Uterus (tissue), 3 donors: ENCODE measurements at regions not wholly inside any gene's neighbourhood (a gene's known extent, or its start where the extent isn't known, plus 50 kb on each side); places are given as distances from the start of the nearest gene placed in this dataset.

ENCODE experiments used
- DNase-seq, 2 donors: peaks; one replicate each; pipeline ENCODE4 v3.0.0-alpha.2; 2019 to 2020
- H3K27ac ChIP-seq, 2 donors: fragments of 200-600 bp; sonication (generic); 1 replicate in 1 of 2; 2 replicates in 1 of 2; pipeline ENCODE4 v1.5.1; 2016 to 2018
- H3K27me3 ChIP-seq, 2 donors: fragments of 200-600 bp; sonication (generic); one replicate each; pipeline ENCODE4 v1.5.1; 2018 to 2019; ENCODE audit warnings: control low read depth in 1 of 2
- H3K36me3 ChIP-seq, 2 donors: fragments of 200-600 bp; sonication (generic); one replicate each; pipeline ENCODE4 v1.5.1; 2019; ENCODE audit warnings: control low read depth in 1 of 2
- H3K4me1 ChIP-seq, 2 donors: fragments of 200-600 bp; sonication (generic); one replicate each; pipeline ENCODE4 v1.5.1; 2018 to 2019; ENCODE audit warnings: control low read depth in 1 of 2
- H3K4me3 ChIP-seq, 2 donors: fragments of 200-600 bp; sonication (generic); 1 replicate in 1 of 2; 2 replicates in 1 of 2; pipeline ENCODE4 v1.5.1; 2018 to 2019; ENCODE audit warnings: mild to moderate bottlenecking in 1 of 2
- H3K9me3 ChIP-seq, 2 donors: fragments of 200-600 bp; sonication (generic); one replicate each; pipeline ENCODE4 v1.5.1; 2019; ENCODE audit warnings: control low read depth in 1 of 2
- POLR2A ChIP-seq, 2 donors: fragments of 450-650 bp; IDR thresholded peaks; one replicate each; pipeline ENCODE4 v1.6.1; 2016; ENCODE audit warnings: antibody characterized with exemption in 2 of 2, mild to moderate bottlenecking in 1 of 2, moderate library complexity in 1 of 2
- intact Hi-C: fragments of 100-400 bp; cut with DNase I; formaldehyde crosslinking; loops from one replicate; pipeline ENCODE4 v1.15.1; 2023; ENCODE audit warnings: low total_unique reads
- TF ChIP-seq, protein P1 (sequence below), 4 experiments: fragments of 200-600 bp in 2 of 4; fragments of 450-650 bp in 2 of 4; sonication (generic) in 2 of 4; IDR thresholded peaks; one replicate each; pipeline ENCODE4 v1.5.1; 2016 to 2019; ENCODE audit warnings: antibody characterized with exemption in 4 of 4, mild to moderate bottlenecking in 2 of 4, moderate library complexity in 1 of 4
- donor health status: DM: yes; HTN: yes; CAD: no.

GRCh38 chr3:147713234-147714133 lies 304.3 kb downstream of the ZIC1 start:
- TF ChIP-seq POLR2A (IDR thresholded peaks at IDR 0.05), result no peak
- TF ChIP-seq, protein P1, sequence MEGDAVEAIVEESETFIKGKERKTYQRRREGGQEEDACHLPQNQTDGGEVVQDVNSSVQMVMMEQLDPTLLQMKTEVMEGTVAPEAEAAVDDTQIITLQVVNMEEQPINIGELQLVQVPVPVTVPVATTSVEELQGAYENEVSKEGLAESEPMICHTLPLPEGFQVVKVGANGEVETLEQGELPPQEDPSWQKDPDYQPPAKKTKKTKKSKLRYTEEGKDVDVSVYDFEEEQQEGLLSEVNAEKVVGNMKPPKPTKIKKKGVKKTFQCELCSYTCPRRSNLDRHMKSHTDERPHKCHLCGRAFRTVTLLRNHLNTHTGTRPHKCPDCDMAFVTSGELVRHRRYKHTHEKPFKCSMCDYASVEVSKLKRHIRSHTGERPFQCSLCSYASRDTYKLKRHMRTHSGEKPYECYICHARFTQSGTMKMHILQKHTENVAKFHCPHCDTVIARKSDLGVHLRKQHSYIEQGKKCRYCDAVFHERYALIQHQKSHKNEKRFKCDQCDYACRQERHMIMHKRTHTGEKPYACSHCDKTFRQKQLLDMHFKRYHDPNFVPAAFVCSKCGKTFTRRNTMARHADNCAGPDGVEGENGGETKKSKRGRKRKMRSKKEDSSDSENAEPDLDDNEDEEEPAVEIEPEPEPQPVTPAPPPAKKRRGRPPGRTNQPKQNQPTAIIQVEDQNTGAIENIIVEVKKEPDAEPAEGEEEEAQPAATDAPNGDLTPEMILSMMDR (IDR thresholded peaks at IDR 0.05), result no peak
- Histone ChIP-seq H3K36me3 (no peaks in the 10 kb centered on the region), H3K27me3 (no peaks in the 10 kb centered on the region), H3K4me3 (no peak overlapping the region), H3K9me3 (no peaks in the 10 kb centered on the region), H3K4me1 (no peaks in the 10 kb centered on the region), H3K27ac (no peak overlapping the region)
- no peak for DNase-seq
- intact Hi-C loops, result no loop called here

- Histone ChIP-seq H3K27me3 (no peaks in the 10 kb centered on the region), H3K27ac (no peak overlapping the region), H3K4me1 (no peaks in the 10 kb centered on the region), H3K4me3 (no peak overlapping the region), H3K36me3 (no peaks in the 10 kb centered on the region), H3K9me3 (no peaks in the 10 kb centered on the region)
- no peak for DNase-seq
- intact Hi-C loops, result no loop called here
- no peak for TF ChIP-seq POLR2A (IDR thresholded peaks at IDR 0.05)
- TF ChIP-seq, protein P1 (IDR thresholded peaks at IDR 0.05), result no peak
These were observed 320.5 kb downstream of the ZIC1 start for GRCh38 chr3:147729641-147730040.

DNA sequence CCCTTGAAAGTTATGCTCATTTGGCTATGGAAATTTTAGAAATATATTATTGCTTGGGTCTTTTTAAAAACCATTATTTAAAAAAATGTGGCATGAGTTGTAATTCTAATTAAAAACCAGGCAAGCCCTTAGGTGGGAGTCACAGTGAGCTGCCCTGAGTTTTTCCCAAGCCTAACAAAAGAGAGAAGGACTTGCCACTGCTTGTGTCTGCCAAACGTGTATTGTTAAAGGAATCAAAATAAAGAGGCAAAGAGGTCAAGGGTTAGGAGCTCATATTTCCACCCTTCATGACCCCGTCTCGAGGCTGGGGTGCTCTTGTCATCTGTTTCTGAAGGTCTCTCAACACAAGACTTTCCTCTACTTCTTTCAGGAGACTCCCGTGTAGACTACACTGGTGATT lies 321.1 kb downstream of the ZIC1 start:
- TF ChIP-seq, protein P1 (IDR thresholded peaks at IDR 0.05), result no peak
- no peak for TF ChIP-seq POLR2A (IDR thresholded peaks at IDR 0.05)
- H3K27ac ChIP-seq, result no peak overlapping the region
- intact Hi-C loops, result no loop called here
- H3K4me1 ChIP-seq, result no peaks in the 10 kb centered on the region
- no peaks in the 10 kb centered on the region for H3K36me3 ChIP-seq
- H3K27me3 ChIP-seq, result no peaks in the 10 kb centered on the region
- H3K4me3 ChIP-seq, result no peak overlapping the region
- no peaks in the 10 kb centered on the region for H3K9me3 ChIP-seq
- no peak for DNase-seq

- no peak overlapping the region for H3K27ac ChIP-seq
These were observed 324.1 kb downstream of the ZIC1 start for GRCh38 chr3:147733217-147733616.

GRCh38 chr3:147735616-147736015 lies 326.5 kb downstream of the ZIC1 start:
- DNase-seq, result no peak
- no peak overlapping the region for H3K4me3 ChIP-seq

More at GRCh38 chr3:147733217-147733616, 324.1 kb downstream of the ZIC1 start:
- Histone ChIP-seq H3K27me3 (no peaks in the 10 kb centered on the region), H3K9me3 (no peaks in the 10 kb centered on the region), H3K36me3 (no peaks in the 10 kb centered on the region), H3K4me3 (no peak overlapping the region), H3K4me1 (no peaks in the 10 kb centered on the region)
- intact Hi-C loops, result no loop called here
- DNase-seq, result no peak
- TF ChIP-seq, protein P1 (IDR thresholded peaks at IDR 0.05), result no peak
- no peak for TF ChIP-seq POLR2A (IDR thresholded peaks at IDR 0.05)

More at GRCh38 chr3:147735616-147736015, 326.5 kb downstream of the ZIC1 start:
- intact Hi-C loops, result no loop called here
- Histone ChIP-seq H3K27me3 (no peaks in the 10 kb centered on the region), H3K4me1 (no peaks in the 10 kb centered on the region), H3K27ac (no peak overlapping the region), H3K36me3 (no peaks in the 10 kb centered on the region), H3K9me3 (no peaks in the 10 kb centered on the region)
- TF ChIP-seq, protein P1 (IDR thresholded peaks at IDR 0.05), result no peak
- TF ChIP-seq POLR2A (IDR thresholded peaks at IDR 0.05), result no peak
